GM12878 (cell line): ENCODE measurements at regions not wholly inside any gene's neighbourhood (a gene's known extent, or its start where the extent isn't known, plus 50 kb on each side); places are given as distances from the start of the nearest gene placed in this dataset.

Experiments used
- ATAC-seq: fragments of 200-7000 bp; cut with Tn5 transposase; 3 replicates; pipeline ENCODE4 v1.9.1; 2020; ENCODE audit warnings: mild to moderate bottlenecking, moderate library complexity
- BruUV-seq: library from RNA; stranded (reverse); fragments of 400-500 nt; replicated peaks from 2 replicates; lab custom pipeline; 2021; lab: Mats Ljungman, UMichigan
- CTCF ChIA-PET: fragments of 300-600 bp; sonication (Branson Sonifier 250); formaldehyde crosslinking; extraction: SDS; loops from one replicate; lab custom pipeline; 2021; ENCODE audit warnings: inconsistent platforms; lab: Yijun Ruan, JAX
- POLR2A ChIA-PET: fragments of 350-600 bp; formaldehyde crosslinking; extraction: SDS; loops from one replicate; lab custom pipeline; 2021; ENCODE audit warnings: inconsistent platforms; lab: Charles Lee
- RAD21 ChIA-PET: fragments of 300-600 bp; sonication (Branson Sonifier 250); formaldehyde crosslinking; loops from one replicate; lab custom pipeline; 2023; ENCODE audit warnings: antibody characterized with exemption; ENCODE audit not compliant: unreplicated experiment; lab: Charles Lee
- SMC1A ChIA-PET: fragments of 300-600 bp; sonication (Branson Sonifier 250); formaldehyde crosslinking; loops from one replicate; lab custom pipeline; 2023; ENCODE audit not compliant: unreplicated experiment, uncharacterized antibody; lab: Charles Lee
- DNase-seq: peaks from one replicate; pipeline ENCODE4 v3.0.0-alpha.2; 2011; ENCODE audit warnings: low read depth, low spot score
- FAIRE-seq: peaks from 3 replicates; lab custom pipeline; 2011; peaks lifted over from hg19 to GRCh38; lab: Jason Lieb, UNC
- H2AFZ ChIP-seq: 2 replicates; pipeline ENCODE4 v1.6.0; 2011; ENCODE audit warnings: low read depth, low read length, control low read depth; ENCODE audit not compliant: control insufficient read depth
- H3K27ac ChIP-seq: 2 replicates; pipeline ENCODE4 v1.5.1; 2011; ENCODE audit warnings: control low read depth; ENCODE audit not compliant: control insufficient read depth, insufficient read depth
- H3K27me3 ChIP-seq, 2 experiments: replicated peaks in 1 of 2; 2 replicates each; pipeline versions ENCODE4 v1.6.0 to v1.6.1; 2011; ENCODE audit warnings: low read length in 1 of 2; ENCODE audit not compliant: control insufficient read depth in 2 of 2, insufficient read depth in 2 of 2
- H3K36me3 ChIP-seq, 2 experiments: 2 replicates each; pipeline ENCODE4 v1.5.1; 2011; ENCODE audit warnings: low read length in 1 of 2; ENCODE audit not compliant: control insufficient read depth in 2 of 2, insufficient read depth in 2 of 2
- H3K4me1 ChIP-seq: 2 replicates; pipeline ENCODE4 v1.6.1; 2011; ENCODE audit warnings: mild to moderate bottlenecking, low read length, moderate library complexity, mixed read lengths; ENCODE audit not compliant: control insufficient read depth, insufficient read depth
- H3K4me2 ChIP-seq: 2 replicates; pipeline ENCODE4 v1.6.0; 2011; ENCODE audit warnings: control low read depth; ENCODE audit not compliant: control insufficient read depth, insufficient read depth
- H3K4me3 ChIP-seq: fragments of 200-600 bp; sonication (generic); 2 replicates; pipeline ENCODE4 v1.5.1; 2016
- H3K79me2 ChIP-seq: 2 replicates; pipeline ENCODE4 v1.6.0; 2011; ENCODE audit warnings: low read length; ENCODE audit not compliant: control insufficient read depth, insufficient read depth
- H3K9ac ChIP-seq: 2 replicates; pipeline ENCODE4 v1.8.0; 2011; ENCODE audit warnings: low read length, control low read depth, mixed read lengths; ENCODE audit not compliant: control insufficient read depth, insufficient read depth
- H3K9me3 ChIP-seq: replicated peaks from 3 replicates; pipeline ENCODE4 v1.5.1; 2011; ENCODE audit warnings: mild to moderate bottlenecking, low read length; ENCODE audit not compliant: control insufficient read depth, insufficient read depth
- H4K20me1 ChIP-seq: 2 replicates; pipeline ENCODE4 v1.6.0; 2011; ENCODE audit not compliant: control insufficient read depth, insufficient read depth
- EGR1 ChIP-seq, 2 experiments: IDR thresholded peaks; 1 replicate in 1 of 2; 2 replicates in 1 of 2; pipeline ENCODE4 v1.6.1; 2011 to 2012; ENCODE audit warnings: low read depth in 2 of 2, low read length in 2 of 2, borderline replicate concordance in 1 of 2, mild to moderate bottlenecking in 1 of 2, moderate library complexity in 1 of 2
- RB1 ChIP-seq: fragments of 450-650 bp; formaldehyde crosslinking; IDR thresholded peaks from 2 replicates; pipeline ENCODE4 v1.6.1; 2017; ENCODE audit warnings: mild to moderate bottlenecking, borderline replicate concordance
- TAF1 ChIP-seq: IDR thresholded peaks from 2 replicates; pipeline ENCODE4 v1.6.1; 2011; ENCODE audit warnings: mild to moderate bottlenecking, low read depth, low read length, borderline replicate concordance
- WGBS: methylation state at CpG from one replicate; pipeline ENCODE4 v1.1.6; 2016; ENCODE audit warnings: low lambda C conversion rate; ENCODE audit not compliant: insufficient replicate concordance, insufficient coverage; ENCODE audit errors: missing lambda C conversion rate; 5-methylcytosine and 5-hydroxymethylcytosine counted together
- in situ Hi-C: fragments of 300-500 bp; cut with MboI; formaldehyde crosslinking; loops from 9 replicates; pipeline ENCODE4 v1.14.3; 2018; ENCODE audit warnings: mixed read lengths
- intact Hi-C: fragments of 100-400 bp; cut with micrococcal nuclease; formaldehyde crosslinking; loops from one replicate; pipeline ENCODE4 v1.14.2; 2022; ENCODE audit not compliant: unreplicated experiment
- TF ChIP-seq, protein P1 (sequence below): fragments of 450-650 bp; IDR thresholded peaks from 2 replicates; pipeline ENCODE4 v1.6.1; 2017; ENCODE audit warnings: borderline replicate concordance
- TF ChIP-seq, protein P2 (sequence below): fragments of 450-650 bp; IDR thresholded peaks from 2 replicates; pipeline ENCODE4 v1.6.1; 2016; ENCODE audit warnings: mild to moderate bottlenecking

DNA sequence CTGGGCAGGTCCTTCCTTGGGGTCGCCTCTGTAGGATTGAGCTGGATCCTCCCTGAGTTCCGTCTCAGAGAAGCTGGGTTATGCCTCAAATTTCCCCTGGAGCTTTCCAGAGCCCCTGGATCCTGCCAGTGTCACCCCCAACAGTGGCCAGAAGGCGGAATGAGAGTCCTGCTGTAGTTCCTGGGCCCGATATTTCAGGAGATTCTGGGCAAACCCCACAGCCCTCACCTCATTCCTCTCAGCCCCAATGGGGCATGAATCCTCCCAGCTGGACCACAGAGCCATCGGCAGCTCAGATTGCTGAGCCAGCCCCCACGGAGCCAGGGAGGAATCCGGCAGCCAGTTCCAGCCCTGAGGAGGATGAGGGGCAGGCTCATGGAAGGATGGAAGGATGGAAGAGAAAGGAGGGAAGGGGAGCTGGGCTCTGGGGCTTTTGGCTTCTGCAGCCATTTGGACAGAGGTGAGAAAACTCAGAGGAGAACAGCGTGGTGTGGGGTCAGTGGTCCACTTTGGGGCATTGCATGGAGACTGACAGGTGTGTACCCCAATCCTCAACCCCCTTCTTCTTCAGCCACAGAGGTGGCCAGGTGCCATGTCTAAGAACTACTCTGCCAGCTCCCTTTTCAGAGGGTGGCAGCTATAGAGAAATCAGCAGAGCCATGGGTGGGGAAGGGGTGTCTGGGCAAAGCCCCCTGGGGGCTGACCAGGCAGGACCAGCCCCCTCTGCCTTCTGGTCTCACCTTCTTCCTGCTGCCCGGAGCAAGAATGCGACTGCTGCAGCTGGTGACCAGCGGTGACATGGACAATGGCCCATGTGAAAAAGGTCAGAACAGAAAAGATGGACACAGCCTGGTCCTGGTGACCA, 867.6 kb downstream of the TBC1D22A start:
- no peak overlapping the region for H3K4me2 ChIP-seq
- ChIA-PET POLR2A (no interaction called here), RAD21 (no interaction called here), SMC1A (no interaction called here), CTCF (no interaction called here)
- FAIRE-seq (no peak), DNase-seq (no peak), ATAC-seq (no peak)
- H3K27me3 ChIP-seq = no peaks in the 10 kb centered on the region
- no peak overlapping the region for H3K9ac ChIP-seq
- no peak for TF ChIP-seq RB1
- TF ChIP-seq, protein P1, sequence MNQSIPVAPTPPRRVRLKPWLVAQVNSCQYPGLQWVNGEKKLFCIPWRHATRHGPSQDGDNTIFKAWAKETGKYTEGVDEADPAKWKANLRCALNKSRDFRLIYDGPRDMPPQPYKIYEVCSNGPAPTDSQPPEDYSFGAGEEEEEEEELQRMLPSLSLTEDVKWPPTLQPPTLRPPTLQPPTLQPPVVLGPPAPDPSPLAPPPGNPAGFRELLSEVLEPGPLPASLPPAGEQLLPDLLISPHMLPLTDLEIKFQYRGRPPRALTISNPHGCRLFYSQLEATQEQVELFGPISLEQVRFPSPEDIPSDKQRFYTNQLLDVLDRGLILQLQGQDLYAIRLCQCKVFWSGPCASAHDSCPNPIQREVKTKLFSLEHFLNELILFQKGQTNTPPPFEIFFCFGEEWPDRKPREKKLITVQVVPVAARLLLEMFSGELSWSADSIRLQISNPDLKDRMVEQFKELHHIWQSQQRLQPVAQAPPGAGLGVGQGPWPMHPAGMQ = no peak
- no peak for TF ChIP-seq EGR1 (IDR thresholded peaks at IDR 0.05; ENCODE audit: borderline replicate concordance in 1 of 2, low read depth in 2 of 2, low read length in 2 of 2)
- TF ChIP-seq, protein P2, sequence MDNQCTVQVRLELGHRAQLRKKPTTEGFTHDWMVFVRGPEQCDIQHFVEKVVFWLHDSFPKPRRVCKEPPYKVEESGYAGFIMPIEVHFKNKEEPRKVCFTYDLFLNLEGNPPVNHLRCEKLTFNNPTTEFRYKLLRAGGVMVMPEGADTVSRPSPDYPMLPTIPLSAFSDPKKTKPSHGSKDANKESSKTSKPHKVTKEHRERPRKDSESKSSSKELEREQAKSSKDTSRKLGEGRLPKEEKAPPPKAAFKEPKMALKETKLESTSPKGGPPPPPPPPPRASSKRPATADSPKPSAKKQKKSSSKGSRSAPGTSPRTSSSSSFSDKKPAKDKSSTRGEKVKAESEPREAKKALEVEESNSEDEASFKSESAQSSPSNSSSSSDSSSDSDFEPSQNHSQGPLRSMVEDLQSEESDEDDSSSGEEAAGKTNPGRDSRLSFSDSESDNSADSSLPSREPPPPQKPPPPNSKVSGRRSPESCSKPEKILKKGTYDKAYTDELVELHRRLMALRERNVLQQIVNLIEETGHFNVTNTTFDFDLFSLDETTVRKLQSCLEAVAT = no peak
- TF ChIP-seq TAF1 = no peak
- H3K27ac ChIP-seq = no peak overlapping the region
- intact Hi-C loops (no loop called here), in situ Hi-C loops (no loop called here)
- 29% methylated on average over 11 of the region's 11 CpGs for WGBS
- H3K79me2 ChIP-seq = no peaks in the 10 kb centered on the region
- H4K20me1 ChIP-seq = no peaks in the 10 kb centered on the region
- BruUV-seq = no TSS peak
- no peak overlapping the region for H3K4me3 ChIP-seq
- H3K36me3 ChIP-seq = no peaks in the 10 kb centered on the region
- H3K9me3 ChIP-seq = no peaks in the 10 kb centered on the region; the same call in 2 of the 3 replicates
- H3K4me1 ChIP-seq = no peaks in the 10 kb centered on the region
- H2AFZ ChIP-seq = no peak overlapping the region
